Subcutaneous abdominal adipose tissue (tissue), 5 donors: ENCODE measurements at regions not wholly inside any gene's neighbourhood (a gene's known extent, or its start where the extent isn't known, plus 50 kb on each side); places are given as distances from the start of the nearest gene placed in this dataset.
A peak's percentile ranks its signal among the peaks of the same experiment; 100 is the strongest.

Experiments
- H3K27ac ChIP-seq: one replicate; pipeline ENCODE4 v1.7.0; 2013; ENCODE audit warnings: low read depth, mild to moderate bottlenecking, inconsistent platforms, low read length, moderate library complexity
- H3K27me3 ChIP-seq, 5 donors: one replicate each; pipeline ENCODE4 v1.7.0; 2013; ENCODE audit warnings: low read length in 5 of 5, inconsistent platforms in 1 of 5; ENCODE audit not compliant: control insufficient read depth in 5 of 5, insufficient read depth in 4 of 5
- H3K36me3 ChIP-seq, 5 donors: one replicate each; pipeline ENCODE4 v1.7.0; 2013; ENCODE audit warnings: low read length in 5 of 5; ENCODE audit not compliant: control insufficient read depth in 5 of 5, insufficient read depth in 5 of 5
- H3K4me1 ChIP-seq, 5 donors: one replicate each; pipeline ENCODE4 v1.7.0; 2013; ENCODE audit warnings: low read length in 5 of 5, mild to moderate bottlenecking in 3 of 5, moderate library complexity in 1 of 5; ENCODE audit not compliant: control insufficient read depth in 5 of 5, insufficient read depth in 5 of 5
- H3K4me3 ChIP-seq, 5 donors: one replicate each; pipeline ENCODE4 v1.7.0; 2013; ENCODE audit warnings: low read length in 5 of 5, low read depth in 1 of 5
- H3K9ac ChIP-seq, 5 donors: one replicate each; pipeline ENCODE4 v1.7.0; 2013; ENCODE audit warnings: low read length in 5 of 5, mild to moderate bottlenecking in 4 of 5, moderate library complexity in 3 of 5
- H3K9me3 ChIP-seq, 5 donors: one replicate each; pipeline ENCODE4 v1.7.0; 2013; ENCODE audit warnings: low read length in 5 of 5; ENCODE audit not compliant: control insufficient read depth in 5 of 5
- donor health status: healthy.
- donor health status: healthy.
- donor health status: healthy.
- donor health status: healthy.
- donor health status: healthy.

DNA sequence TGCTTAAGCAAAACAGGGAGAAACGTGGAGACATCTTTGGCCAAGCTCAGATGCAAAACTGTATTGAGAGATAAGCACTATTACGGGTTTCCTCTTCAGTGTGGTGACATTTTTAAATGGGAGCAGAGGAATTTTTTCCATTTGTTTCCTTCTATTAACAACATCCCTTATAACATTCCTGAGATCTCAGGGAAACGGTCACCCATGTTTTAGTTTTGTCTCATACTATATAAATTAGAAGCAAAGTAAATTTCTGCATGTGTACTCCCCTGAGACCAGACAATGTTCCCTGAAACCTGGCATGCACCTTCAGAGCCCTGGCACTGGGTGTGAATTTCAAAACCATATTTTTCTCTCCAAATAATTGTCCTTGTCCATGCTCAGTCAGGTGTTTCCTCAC, 57.6 kb upstream of the RNF152 start:
- peaks cover 0 to 14% (median 0%) of the 10 kb centered on the region in 5 donors for H3K4me1 ChIP-seq
- H3K27me3 ChIP-seq: peaks cover 0 to 2% (median 0%) of the 10 kb centered on the region in 5 donors
- H3K36me3 ChIP-seq: no peaks in the 10 kb centered on the region
- H3K9ac ChIP-seq: no peak overlapping the region
- peak overlapping the region in 2 of 5 donors; percentile 22 to 26 for H3K4me3 ChIP-seq
- H3K9me3 ChIP-seq: no peaks in the 10 kb centered on the region
- H3K27ac ChIP-seq: no peak overlapping the region

DNA sequence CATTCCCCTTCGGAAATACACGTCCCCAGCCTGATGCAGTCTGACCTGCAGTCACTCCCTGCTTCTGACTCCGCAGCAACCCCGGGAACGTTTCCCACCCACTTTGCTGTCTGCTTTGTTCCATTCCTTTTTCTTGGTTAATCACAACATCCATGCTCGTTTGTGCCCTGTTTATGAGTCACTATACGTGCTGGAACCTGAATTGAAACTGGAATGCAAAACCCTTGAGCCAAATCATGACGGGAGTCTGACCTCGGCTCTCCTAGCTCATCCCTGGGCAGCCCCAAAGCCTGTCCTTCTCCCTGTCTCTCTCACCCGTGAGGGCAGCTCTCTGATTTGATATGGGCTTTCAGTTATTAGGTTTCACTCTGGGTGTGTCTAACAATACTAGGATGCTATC, 57.1 kb upstream of the RNF152 start:
- Histone ChIP-seq H3K27me3 (peaks cover 0 to 2% (median 0%) of the 10 kb centered on the region in 5 donors), H3K9ac (no peak overlapping the region), H3K4me1 (peaks cover 0 to 14% (median 0%) of the 10 kb centered on the region in 5 donors), H3K9me3 (no peaks in the 10 kb centered on the region), H3K36me3 (no peaks in the 10 kb centered on the region), H3K27ac (no peak overlapping the region), H3K4me3 (peak overlapping the region in 2 of 5 donors; percentile 22 to 26)

DNA sequence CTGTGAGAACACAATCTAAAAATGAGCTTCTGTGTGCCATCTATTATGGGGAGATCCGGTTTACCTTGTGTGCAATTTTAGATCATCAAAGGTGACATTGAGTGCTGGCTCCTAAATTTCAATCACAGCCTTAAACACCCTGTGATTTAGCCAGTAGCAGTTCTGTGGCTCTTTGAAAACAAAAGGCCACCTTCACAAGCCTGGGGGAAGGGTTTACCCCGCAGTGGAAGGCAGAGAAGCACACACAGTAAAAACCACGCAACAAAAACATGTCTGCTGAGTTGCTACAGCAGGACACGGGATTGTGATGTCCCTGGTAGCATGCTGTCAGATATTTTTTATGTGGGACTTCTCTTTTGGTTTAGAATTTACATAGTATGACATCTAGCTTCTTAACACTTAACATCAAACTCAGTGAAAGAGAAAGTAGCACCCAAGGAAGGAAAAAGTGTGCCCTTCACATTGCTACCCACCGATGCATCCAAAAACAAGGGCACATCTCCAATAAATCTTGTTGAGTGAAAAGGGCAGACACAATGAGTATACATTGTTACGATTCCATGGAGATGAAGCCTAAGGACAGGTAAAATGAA, 56.1 kb upstream of the RNF152 start:
- H3K9ac ChIP-seq: no peak overlapping the region
- no peaks in the 10 kb centered on the region for H3K9me3 ChIP-seq
- peaks cover 0 to 2% (median 0%) of the 10 kb centered on the region in 5 donors for H3K27me3 ChIP-seq

DNA sequence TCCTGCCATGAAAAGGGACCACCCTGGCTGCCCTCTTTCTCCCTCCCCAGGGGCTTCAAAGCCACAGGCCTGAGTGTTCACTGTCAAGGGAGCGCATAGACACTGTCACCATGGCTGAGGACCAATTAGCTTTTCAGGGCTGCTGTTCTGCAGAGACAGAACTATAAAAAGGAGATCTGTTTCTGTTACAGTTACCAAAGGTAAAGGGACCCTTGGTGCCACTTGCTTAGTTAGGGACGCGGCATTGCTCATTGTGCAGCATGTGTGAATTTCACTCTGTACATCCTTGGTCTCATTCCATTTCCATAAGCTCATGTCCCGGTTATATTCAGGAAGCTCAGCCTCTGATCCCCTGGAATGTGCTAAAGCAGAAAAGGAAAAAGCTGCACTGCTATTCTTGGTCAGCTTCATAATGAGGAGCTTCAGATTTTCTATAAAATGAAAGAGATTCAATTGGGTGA, 55.5 kb upstream of the RNF152 start:
- no peaks in the 10 kb centered on the region for H3K9me3 ChIP-seq
- H3K9ac ChIP-seq: no peak overlapping the region
- no peaks in the 10 kb centered on the region for H3K36me3 ChIP-seq
- peaks cover 0 to 2% (median 0%) of the 10 kb centered on the region in 5 donors for H3K27me3 ChIP-seq
- H3K4me3 ChIP-seq: no peak overlapping the region
- H3K27ac ChIP-seq: no peak overlapping the region
- peaks cover 0 to 14% (median 0%) of the 10 kb centered on the region in 5 donors for H3K4me1 ChIP-seq

More for the DNA sequence above, 56.1 kb upstream of the RNF152 start:
- Histone ChIP-seq H3K4me1 (peaks cover 0 to 14% (median 0%) of the 10 kb centered on the region in 5 donors), H3K27ac (no peak overlapping the region), H3K36me3 (no peaks in the 10 kb centered on the region), H3K4me3 (no peak overlapping the region)

DNA sequence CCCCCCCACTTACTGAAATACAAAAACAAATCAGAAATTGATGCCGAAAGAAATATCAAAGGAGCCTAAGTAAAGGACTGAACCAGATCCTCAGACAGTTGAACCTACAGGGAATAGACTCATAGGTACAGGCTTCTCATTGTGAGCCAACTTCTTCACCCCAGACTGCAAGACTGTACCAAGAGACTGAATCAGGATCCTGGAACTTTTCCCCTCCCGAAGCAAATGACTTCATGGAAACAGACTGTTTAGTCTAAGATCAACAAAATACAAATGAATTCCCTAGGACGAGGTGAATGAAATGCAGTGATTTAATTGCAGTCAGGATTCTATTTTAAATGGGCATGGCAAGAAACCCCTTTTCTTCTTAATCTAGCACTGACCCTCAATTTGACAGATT, 53.6 kb upstream of the RNF152 start:
- peaks cover 0 to 14% (median 4%) of the 10 kb centered on the region in 5 donors for H3K4me1 ChIP-seq
- no peak overlapping the region for H3K27ac ChIP-seq
- H3K4me3 ChIP-seq: no peak overlapping the region
- H3K36me3 ChIP-seq: no peaks in the 10 kb centered on the region
- no peaks in the 10 kb centered on the region for H3K27me3 ChIP-seq
- H3K9me3 ChIP-seq: no peaks in the 10 kb centered on the region
- no peak overlapping the region for H3K9ac ChIP-seq

DNA sequence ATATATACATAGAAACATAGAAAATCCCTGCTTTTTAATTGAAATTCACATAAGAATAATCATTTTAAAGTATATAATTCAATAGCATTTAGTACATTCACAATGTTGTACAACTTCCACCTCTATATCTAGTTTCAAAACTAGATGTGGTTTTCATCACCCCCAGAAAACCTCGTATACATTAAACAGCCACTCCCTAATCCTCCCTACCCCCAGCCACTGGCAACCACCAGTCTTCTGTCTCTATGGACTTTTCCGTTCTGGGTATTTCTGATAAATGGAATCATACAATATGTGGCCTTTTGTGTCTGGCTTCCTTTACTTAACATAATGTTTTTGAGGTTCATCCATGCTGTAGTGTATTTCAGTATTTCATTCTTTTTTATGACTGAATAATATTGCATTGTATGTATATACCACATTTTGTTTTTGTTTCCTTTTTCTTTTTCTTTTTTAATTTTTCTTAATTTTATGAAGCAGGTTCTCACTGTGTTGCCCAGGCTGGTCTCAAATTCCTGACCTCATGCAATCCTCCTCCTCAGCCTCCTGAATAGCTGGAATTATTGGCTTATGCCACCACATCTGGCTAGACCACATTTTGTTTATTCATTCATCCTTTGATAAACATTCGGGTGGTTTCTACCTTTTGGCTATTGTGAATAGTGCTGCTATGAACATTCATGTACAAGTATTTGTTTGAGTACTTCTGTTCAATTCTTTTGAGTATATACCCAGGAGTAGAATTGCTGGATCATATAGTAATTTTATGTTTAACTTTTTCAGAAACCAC, 50.6 kb upstream of the RNF152 start:
- H3K27me3 ChIP-seq: no peaks in the 10 kb centered on the region
- peaks cover 0 to 3% (median 0%) of the 10 kb centered on the region in 5 donors for H3K9me3 ChIP-seq
- no peak overlapping the region for H3K4me3 ChIP-seq
- peaks cover 0 to 4% (median 0%) of the 10 kb centered on the region in 5 donors for H3K4me1 ChIP-seq
- no peak overlapping the region for H3K27ac ChIP-seq
- H3K9ac ChIP-seq: no peak overlapping the region
- H3K36me3 ChIP-seq: no peaks in the 10 kb centered on the region
